Activated CD4-positive, alpha-beta T cell treated with anti-CD3 and anti-CD28 coated beads, Interleukin-2, amount 10 ng/mL, durations not matched to agents 7 days and 5 days (primary cell): ENCODE measurements at regions not wholly inside any gene's neighbourhood (a gene's known extent, or its start where the extent isn't known, plus 50 kb on each side); places are given as distances from the start of the nearest gene placed in this dataset.

Experiments
- CTCF ChIA-PET: fragments of 350-600 bp; sonication (Branson Sonifier 250); formaldehyde crosslinking; loops from one replicate; lab custom pipeline; 2021; ENCODE audit warnings: antibody characterized with exemption; lab: Charles Lee
- POLR2A ChIA-PET: fragments of 350-600 bp; sonication (Branson Sonifier 250); formaldehyde crosslinking; loops from one replicate; lab custom pipeline; 2021; ENCODE audit warnings: antibody characterized with exemption; lab: Charles Lee
- DNase-seq: peaks from one replicate; pipeline ENCODE4 v3.0.0-alpha.2; 2020
- H3K27ac Mint-ChIP-seq: one replicate; pipeline ENCODE4 v1.8.0; 2021; ENCODE audit warnings: mild to moderate bottlenecking, moderate library complexity, mixed read lengths
- H3K27me3 Mint-ChIP-seq: one replicate; pipeline ENCODE4 v1.8.0; 2021; ENCODE audit warnings: mixed read lengths
- H3K36me3 Mint-ChIP-seq: one replicate; pipeline ENCODE4 v1.8.0; 2021; ENCODE audit warnings: low read depth, mixed read lengths
- H3K4me1 Mint-ChIP-seq: one replicate; pipeline ENCODE4 v1.8.0; 2021; ENCODE audit warnings: mixed read lengths
- H3K4me3 Mint-ChIP-seq: one replicate; pipeline ENCODE4 v1.8.0; 2021; ENCODE audit warnings: mild to moderate bottlenecking, moderate library complexity, mixed read lengths
- H3K9me3 Mint-ChIP-seq: one replicate; pipeline ENCODE4 v1.8.0; 2021; ENCODE audit warnings: mixed read lengths

- peaks cover 26% of the 10 kb centered on the region for H3K9me3 Mint-ChIP-seq
- ChIA-PET CTCF (no interaction called here), POLR2A (no interaction called here)
- no peak overlapping the region for H3K27ac Mint-ChIP-seq
- no peaks in the 10 kb centered on the region for H3K4me1 Mint-ChIP-seq
- no peak overlapping the region for H3K4me3 Mint-ChIP-seq
- H3K27me3 Mint-ChIP-seq, result no peaks in the 10 kb centered on the region
- no peak for DNase-seq
- H3K36me3 Mint-ChIP-seq, result no peaks in the 10 kb centered on the region
Measured at GRCh38 chr5:114940709-114941108, 229.0 kb downstream of the TRIM36 start.

GRCh38 chr5:114935490-114935889, 234.2 kb downstream of the TRIM36 start:
- Mint-ChIP-seq H3K27ac (no peak overlapping the region), H3K36me3 (no peaks in the 10 kb centered on the region), H3K27me3 (no peaks in the 10 kb centered on the region), H3K4me3 (no peak overlapping the region), H3K9me3 (peaks cover 17% of the 10 kb centered on the region), H3K4me1 (no peaks in the 10 kb centered on the region)
- ChIA-PET CTCF (no interaction called here), POLR2A (no interaction called here)
- no peak for DNase-seq

GRCh38 chr5:114928644-114929462, 240.9 kb downstream of the TRIM36 start:
- no peaks in the 10 kb centered on the region for H3K27me3 Mint-ChIP-seq
- H3K4me1 Mint-ChIP-seq, result no peaks in the 10 kb centered on the region
- CTCF ChIA-PET, result no interaction called here
- H3K36me3 Mint-ChIP-seq, result no peaks in the 10 kb centered on the region
- no peaks in the 10 kb centered on the region for H3K9me3 Mint-ChIP-seq
- POLR2A ChIA-PET, result no interaction called here
- H3K4me3 Mint-ChIP-seq, result no peak overlapping the region
- no peak overlapping the region for H3K27ac Mint-ChIP-seq
- no peak for DNase-seq

- Mint-ChIP-seq H3K27ac (no peak overlapping the region), H3K27me3 (no peaks in the 10 kb centered on the region)
- CTCF ChIA-PET, result no interaction called here
Measured at GRCh38 chr5:114924769-114925168, 244.9 kb downstream of the TRIM36 start.

GRCh38 chr5:114912189-114912920, 257.4 kb downstream of the TRIM36 start:
- no peak for DNase-seq
- ChIA-PET POLR2A (no interaction called here), CTCF (no interaction called here)
- peaks cover 2% of the 10 kb centered on the region for H3K9me3 Mint-ChIP-seq
- H3K27ac Mint-ChIP-seq, result no peak overlapping the region
- no peaks in the 10 kb centered on the region for H3K27me3 Mint-ChIP-seq
- no peaks in the 10 kb centered on the region for H3K4me1 Mint-ChIP-seq
- no peak overlapping the region for H3K4me3 Mint-ChIP-seq
- no peaks in the 10 kb centered on the region for H3K36me3 Mint-ChIP-seq

More at GRCh38 chr5:114924769-114925168, 244.9 kb downstream of the TRIM36 start:
- no peaks in the 10 kb centered on the region for H3K9me3 Mint-ChIP-seq
- no peaks in the 10 kb centered on the region for H3K4me1 Mint-ChIP-seq
- POLR2A ChIA-PET, result no interaction called here
- H3K36me3 Mint-ChIP-seq, result no peaks in the 10 kb centered on the region
- no peak overlapping the region for H3K4me3 Mint-ChIP-seq
- DNase-seq, result no peak

GRCh38 chr5:114910727-114911126, 259.0 kb downstream of the TRIM36 start:
- Mint-ChIP-seq H3K27me3 (no peaks in the 10 kb centered on the region), H3K36me3 (no peaks in the 10 kb centered on the region), H3K4me1 (no peaks in the 10 kb centered on the region), H3K4me3 (no peak overlapping the region), H3K27ac (no peak overlapping the region), H3K9me3 (peaks cover 4% of the 10 kb centered on the region)
- ChIA-PET POLR2A (no interaction called here), CTCF (no interaction called here)
- DNase-seq, result no peak

- CTCF ChIA-PET, result no interaction called here
- no peak overlapping the region for H3K4me3 Mint-ChIP-seq
- H3K36me3 Mint-ChIP-seq, result no peaks in the 10 kb centered on the region
- H3K27me3 Mint-ChIP-seq, result no peaks in the 10 kb centered on the region
- DNase-seq, result no peak
- H3K4me1 Mint-ChIP-seq, result no peaks in the 10 kb centered on the region
- H3K9me3 Mint-ChIP-seq, result peaks cover 7% of the 10 kb centered on the region
- POLR2A ChIA-PET, result no interaction called here
- no peak overlapping the region for H3K27ac Mint-ChIP-seq
Measured at GRCh38 chr5:114909424-114909823, 260.3 kb downstream of the TRIM36 start.

GRCh38 chr5:114903767-114904166, 265.9 kb downstream of the TRIM36 start:
- no peaks in the 10 kb centered on the region for H3K4me1 Mint-ChIP-seq
- POLR2A ChIA-PET, result no interaction called here

GRCh38 chr5:114898602-114899001, 271.1 kb downstream of the TRIM36 start:
- H3K27ac Mint-ChIP-seq, result no peak overlapping the region
- DNase-seq, result no peak
- H3K9me3 Mint-ChIP-seq, result peaks cover under 1% of the 10 kb centered on the region
- no peaks in the 10 kb centered on the region for H3K36me3 Mint-ChIP-seq
- no peaks in the 10 kb centered on the region for H3K27me3 Mint-ChIP-seq
- H3K4me3 Mint-ChIP-seq, result no peak overlapping the region
- H3K4me1 Mint-ChIP-seq, result no peaks in the 10 kb centered on the region
- POLR2A ChIA-PET, result no interaction called here
- CTCF ChIA-PET, result no interaction called here

More at GRCh38 chr5:114903767-114904166, 265.9 kb downstream of the TRIM36 start:
- no peaks in the 10 kb centered on the region for H3K27me3 Mint-ChIP-seq
- DNase-seq, result no peak
- H3K9me3 Mint-ChIP-seq, result peaks cover 9% of the 10 kb centered on the region
- CTCF ChIA-PET, result no interaction called here
- H3K4me3 Mint-ChIP-seq, result no peak overlapping the region
- H3K36me3 Mint-ChIP-seq, result no peaks in the 10 kb centered on the region
- H3K27ac Mint-ChIP-seq, result no peak overlapping the region

- Mint-ChIP-seq H3K36me3 (no peaks in the 10 kb centered on the region), H3K4me3 (no peak overlapping the region), H3K4me1 (no peaks in the 10 kb centered on the region), H3K9me3 (peaks cover 1% of the 10 kb centered on the region), H3K27me3 (no peaks in the 10 kb centered on the region), H3K27ac (no peak overlapping the region)
- POLR2A ChIA-PET, result no interaction called here
- CTCF ChIA-PET, result no interaction called here
- no peak for DNase-seq
Measured at GRCh38 chr5:114883675-114884074, 286.0 kb downstream of the TRIM36 start.

GRCh38 chr5:114859438-114859735, 310.3 kb downstream of the TRIM36 start:
- no peak for DNase-seq
- peaks cover 4% of the 10 kb centered on the region for H3K9me3 Mint-ChIP-seq
- no peak overlapping the region for H3K27ac Mint-ChIP-seq
- H3K27me3 Mint-ChIP-seq, result no peaks in the 10 kb centered on the region
- CTCF ChIA-PET, result no interaction called here
- POLR2A ChIA-PET, result no interaction called here
- peaks cover 2% of the 10 kb centered on the region for H3K4me1 Mint-ChIP-seq
- H3K36me3 Mint-ChIP-seq, result no peaks in the 10 kb centered on the region
- H3K4me3 Mint-ChIP-seq, result no peak overlapping the region

GRCh38 chr5:114858665-114859437, 310.9 kb downstream of the TRIM36 start:
- H3K27ac Mint-ChIP-seq, result no peak overlapping the region
- POLR2A ChIA-PET, result no interaction called here

GRCh38 chr5:114857941-114858551, 311.7 kb downstream of the TRIM36 start:
- Mint-ChIP-seq H3K27ac (no peak overlapping the region), H3K4me1 (peaks cover 2% of the 10 kb centered on the region), H3K4me3 (no peak overlapping the region), H3K9me3 (peaks cover 2% of the 10 kb centered on the region), H3K27me3 (no peaks in the 10 kb centered on the region), H3K36me3 (no peaks in the 10 kb centered on the region)
- DNase-seq, result no peak
- POLR2A ChIA-PET, result no interaction called here
- CTCF ChIA-PET, result no interaction called here

More at GRCh38 chr5:114858665-114859437, 310.9 kb downstream of the TRIM36 start:
- no peak overlapping the region for H3K4me3 Mint-ChIP-seq
- H3K27me3 Mint-ChIP-seq, result no peaks in the 10 kb centered on the region
- no peak for DNase-seq
- H3K4me1 Mint-ChIP-seq, result peaks cover 2% of the 10 kb centered on the region
- CTCF ChIA-PET, result no interaction called here
- no peaks in the 10 kb centered on the region for H3K36me3 Mint-ChIP-seq
- H3K9me3 Mint-ChIP-seq, result peaks cover 4% of the 10 kb centered on the region
